C4-2B (cell line): ENCODE measurements at regions not wholly inside any gene's neighbourhood (a gene's known extent, or its start where the extent isn't known, plus 50 kb on each side); places are given as distances from the start of the nearest gene placed in this dataset.

ENCODE experiments used
- H3K27ac ChIP-seq: fragments of 450-650 bp; 2 replicates; pipeline ENCODE4 v1.5.1; 2017
- CTCF ChIP-seq: fragments of 450-650 bp; conservative IDR thresholded peaks from 2 replicates; pipeline ENCODE4 v1.5.1; 2017; ENCODE audit warnings: mild to moderate bottlenecking
- ZFX ChIP-seq: fragments of 450-650 bp; IDR thresholded peaks from 2 replicates; pipeline ENCODE4 v1.6.1; 2017

DNA sequence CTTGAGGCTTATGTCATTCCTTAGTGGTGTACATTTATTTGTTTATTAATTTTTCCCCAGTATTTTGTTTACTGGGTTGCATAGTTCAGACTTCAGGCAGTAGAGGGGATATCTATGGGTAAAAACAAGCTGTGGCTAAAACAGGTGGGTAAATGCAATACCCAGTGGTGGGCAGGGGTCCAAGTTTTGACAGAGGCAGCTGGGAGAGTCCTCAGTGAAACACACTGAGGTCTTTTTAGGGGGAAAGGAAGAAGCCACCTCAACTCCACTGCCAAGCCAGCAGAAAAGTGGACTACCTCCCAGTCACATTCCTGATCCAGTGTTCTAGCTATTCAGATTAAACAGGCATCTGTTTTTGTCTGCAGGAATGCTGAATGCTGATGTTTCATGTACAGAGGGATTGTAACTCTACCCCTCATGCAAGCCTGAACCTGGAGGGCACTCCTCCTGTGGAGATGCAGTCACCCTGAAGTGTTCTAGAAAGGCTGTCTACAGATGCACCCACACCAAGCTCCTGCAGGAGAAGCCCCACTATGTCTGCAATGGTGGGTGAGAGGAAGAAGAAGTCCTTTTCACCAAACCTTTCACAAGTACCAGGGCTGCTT lies 757.8 kb downstream of the INHBA start:
- TF ChIP-seq ZFX (no peak), CTCF (no peak)
- no peak overlapping the region for H3K27ac ChIP-seq

DNA sequence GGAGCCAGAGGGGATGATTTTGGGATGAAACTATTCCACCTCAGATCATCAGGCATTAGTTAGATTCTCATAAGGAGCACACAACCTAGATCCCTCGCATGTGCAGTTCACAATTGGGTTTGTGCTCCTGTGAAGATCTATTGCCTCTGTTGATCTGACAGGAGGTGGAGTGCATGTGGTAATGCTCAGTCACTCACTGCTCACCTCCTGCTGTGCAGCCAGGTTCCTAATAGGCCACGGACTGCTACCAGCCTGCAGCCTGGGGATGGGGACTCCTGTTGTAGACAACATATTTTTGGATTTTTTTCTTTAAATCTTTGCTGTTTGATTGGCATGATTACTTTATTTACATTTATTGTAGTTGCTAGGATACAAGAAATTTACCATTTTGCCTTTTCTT lies 765.0 kb downstream of the INHBA start:
- TF ChIP-seq CTCF: no peak
- no peak for TF ChIP-seq ZFX
- no peak overlapping the region for H3K27ac ChIP-seq

GRCh38 chr7:40935435-40935834 lies 767.5 kb downstream of the INHBA start:
- no peak overlapping the region for H3K27ac ChIP-seq
- TF ChIP-seq ZFX: no peak
- TF ChIP-seq CTCF: no peak

DNA sequence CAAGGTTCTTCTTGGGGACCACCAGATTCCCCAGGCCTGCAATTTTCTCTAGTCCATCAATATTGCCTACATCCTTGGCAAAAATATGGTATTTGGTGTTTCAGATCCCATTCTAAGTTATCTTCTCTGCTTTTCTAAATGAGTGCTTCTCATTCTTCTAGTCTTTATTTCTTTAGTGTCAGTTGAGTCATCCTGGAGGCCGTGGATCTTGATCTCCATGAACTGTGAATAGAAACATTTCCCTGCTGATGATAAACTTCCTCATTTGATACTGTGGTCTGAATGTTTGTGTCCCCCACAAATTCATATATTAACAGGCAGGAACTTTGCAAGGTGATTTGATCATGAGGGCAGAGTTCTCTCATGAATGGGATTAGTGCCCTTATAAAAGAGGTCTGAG lies 779.3 kb downstream of the INHBA start:
- TF ChIP-seq ZFX (no peak), CTCF (no peak)
- H3K27ac ChIP-seq: no peak overlapping the region

DNA sequence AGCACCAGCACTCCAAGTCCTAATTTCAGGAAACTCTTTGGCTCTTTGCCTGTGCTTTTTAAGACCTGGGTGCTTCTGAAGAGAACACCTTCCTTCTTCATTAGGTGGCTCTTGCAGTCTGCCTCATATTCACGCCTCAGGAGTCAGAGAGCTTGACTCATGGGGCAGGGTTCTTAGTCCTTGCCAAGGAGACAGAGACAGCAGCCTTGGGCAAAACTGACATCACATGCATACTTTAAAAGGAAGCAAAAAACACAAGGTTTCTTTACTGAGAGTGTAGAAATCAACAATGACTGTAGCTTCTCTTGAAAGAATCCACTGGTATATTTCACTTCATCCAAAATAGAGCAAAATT lies 780.6 kb downstream of the INHBA start:
- TF ChIP-seq CTCF: no peak
- no peak for TF ChIP-seq ZFX
- no peak overlapping the region for H3K27ac ChIP-seq

DNA sequence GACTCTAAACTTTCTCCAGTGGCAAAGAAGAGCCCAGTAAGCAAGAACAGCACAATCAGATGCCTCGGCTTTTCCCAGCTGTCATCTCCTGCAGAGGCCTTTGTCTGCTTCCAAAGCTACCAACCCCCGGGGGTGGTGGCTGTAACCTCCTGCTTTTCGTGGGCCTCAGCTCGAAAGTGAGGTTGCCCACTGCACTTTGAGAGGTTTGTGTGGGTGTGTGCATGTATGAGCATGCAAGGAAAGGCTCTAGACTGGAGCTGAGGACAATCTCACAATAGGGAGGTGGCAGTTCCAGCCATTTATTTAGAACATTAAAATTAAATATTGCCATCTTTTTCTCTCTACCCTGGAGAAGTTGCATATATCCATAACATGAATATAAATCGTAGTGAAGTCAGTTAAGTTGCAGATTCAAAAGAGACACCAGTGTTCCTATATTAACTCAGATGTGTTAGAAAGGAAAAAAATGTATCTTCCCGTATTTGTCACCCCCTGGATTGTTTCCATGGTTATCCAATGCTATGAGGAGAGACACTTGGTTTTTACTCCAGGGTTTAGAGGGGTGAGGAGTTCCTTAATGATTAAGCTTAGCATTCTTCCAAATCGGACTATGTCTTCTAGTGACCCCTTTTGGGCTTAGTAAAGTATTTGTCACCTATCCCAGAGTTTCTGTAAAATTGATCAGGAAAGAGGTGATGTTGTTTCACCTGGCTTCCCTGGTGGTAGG lies 781.1 kb downstream of the INHBA start:
- TF ChIP-seq ZFX: no peak
- no peak overlapping the region for H3K27ac ChIP-seq

DNA sequence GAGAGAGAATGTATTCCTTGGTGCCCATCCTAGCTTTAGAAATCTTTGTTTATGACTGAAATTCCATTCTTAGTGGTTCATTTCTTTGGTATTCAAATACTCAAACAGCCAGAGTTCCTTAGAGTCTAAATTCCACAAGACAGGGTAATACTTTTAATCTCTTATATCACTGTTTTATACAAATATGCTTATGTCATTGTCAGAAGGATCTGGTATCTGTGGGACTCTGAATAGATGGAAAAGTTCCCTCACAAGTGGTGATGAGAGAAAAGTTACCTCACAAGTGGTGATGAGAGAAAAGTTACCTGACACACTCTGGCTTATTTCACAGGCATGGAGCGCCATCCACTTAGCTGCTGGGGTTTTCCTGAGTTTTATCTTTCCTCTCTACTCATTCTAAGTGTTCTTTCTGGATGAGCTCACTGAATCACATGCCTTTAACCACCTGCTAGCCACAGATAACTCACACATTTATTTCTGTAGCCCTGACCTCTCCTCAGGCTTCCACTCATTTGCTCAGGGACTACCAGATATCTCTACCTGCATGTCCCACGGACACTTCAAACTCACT lies 784.0 kb downstream of the SUGCT start:
- no peak overlapping the region for H3K27ac ChIP-seq
- TF ChIP-seq CTCF (no peak), ZFX (no peak)

DNA sequence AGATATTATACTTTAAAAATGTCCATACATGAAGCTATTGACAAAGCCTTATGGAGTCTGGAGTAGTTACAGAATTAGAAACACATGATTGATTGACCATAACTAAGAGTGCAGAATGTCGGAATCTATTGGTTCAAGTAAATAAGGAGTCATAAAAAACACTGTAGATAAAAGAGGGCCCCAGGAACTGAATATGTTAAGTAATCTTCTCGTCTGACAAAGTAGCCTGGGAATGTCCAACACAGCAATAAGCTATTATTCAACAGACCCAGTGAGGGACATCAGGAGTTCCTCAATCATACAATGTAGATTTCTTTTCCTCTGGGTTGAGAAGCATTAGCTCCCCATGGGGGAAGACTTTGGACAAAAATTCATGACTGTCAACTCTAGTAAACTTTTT lies 782.0 kb downstream of the SUGCT start:
- H3K27ac ChIP-seq: no peak overlapping the region
- TF ChIP-seq ZFX: no peak
- TF ChIP-seq CTCF: no peak
